C4-2B (cell line): ENCODE measurements at regions not wholly inside any gene's neighbourhood (a gene's known extent, or its start where the extent isn't known, plus 50 kb on each side); places are given as distances from the start of the nearest gene placed in this dataset.

ENCODE experiments used
- H3K27ac ChIP-seq: fragments of 450-650 bp; 2 replicates; pipeline ENCODE4 v1.5.1; 2017
- ZFX ChIP-seq: fragments of 450-650 bp; IDR thresholded peaks from 2 replicates; pipeline ENCODE4 v1.6.1; 2017
- TF ChIP-seq, protein P1 (sequence below): fragments of 450-650 bp; conservative IDR thresholded peaks from 2 replicates; pipeline ENCODE4 v1.5.1; 2017; ENCODE audit warnings: mild to moderate bottlenecking

DNA sequence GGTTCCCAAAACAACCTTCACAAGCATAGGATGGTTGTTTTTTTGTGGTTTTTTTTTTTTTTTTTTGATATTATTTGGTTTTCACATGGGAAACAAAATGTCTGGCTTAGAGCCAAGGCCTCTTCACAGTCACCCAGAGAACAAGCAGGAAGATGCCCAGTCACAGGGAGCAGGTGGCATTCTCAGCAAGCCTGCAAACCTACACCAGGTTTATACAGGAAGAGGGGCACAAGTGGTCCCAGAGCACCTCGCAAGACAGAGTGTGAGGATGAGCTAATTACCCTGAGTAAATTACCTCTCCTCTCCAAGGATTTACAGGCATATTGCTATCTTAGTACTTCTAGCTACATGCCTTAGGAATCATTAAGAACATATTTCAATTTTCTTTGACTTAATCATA is 1375.6 kb downstream of the EFNB2 start:
- no peak overlapping the region for H3K27ac ChIP-seq
- TF ChIP-seq, protein P1, sequence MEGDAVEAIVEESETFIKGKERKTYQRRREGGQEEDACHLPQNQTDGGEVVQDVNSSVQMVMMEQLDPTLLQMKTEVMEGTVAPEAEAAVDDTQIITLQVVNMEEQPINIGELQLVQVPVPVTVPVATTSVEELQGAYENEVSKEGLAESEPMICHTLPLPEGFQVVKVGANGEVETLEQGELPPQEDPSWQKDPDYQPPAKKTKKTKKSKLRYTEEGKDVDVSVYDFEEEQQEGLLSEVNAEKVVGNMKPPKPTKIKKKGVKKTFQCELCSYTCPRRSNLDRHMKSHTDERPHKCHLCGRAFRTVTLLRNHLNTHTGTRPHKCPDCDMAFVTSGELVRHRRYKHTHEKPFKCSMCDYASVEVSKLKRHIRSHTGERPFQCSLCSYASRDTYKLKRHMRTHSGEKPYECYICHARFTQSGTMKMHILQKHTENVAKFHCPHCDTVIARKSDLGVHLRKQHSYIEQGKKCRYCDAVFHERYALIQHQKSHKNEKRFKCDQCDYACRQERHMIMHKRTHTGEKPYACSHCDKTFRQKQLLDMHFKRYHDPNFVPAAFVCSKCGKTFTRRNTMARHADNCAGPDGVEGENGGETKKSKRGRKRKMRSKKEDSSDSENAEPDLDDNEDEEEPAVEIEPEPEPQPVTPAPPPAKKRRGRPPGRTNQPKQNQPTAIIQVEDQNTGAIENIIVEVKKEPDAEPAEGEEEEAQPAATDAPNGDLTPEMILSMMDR, result no peak
- TF ChIP-seq ZFX, result no peak

DNA sequence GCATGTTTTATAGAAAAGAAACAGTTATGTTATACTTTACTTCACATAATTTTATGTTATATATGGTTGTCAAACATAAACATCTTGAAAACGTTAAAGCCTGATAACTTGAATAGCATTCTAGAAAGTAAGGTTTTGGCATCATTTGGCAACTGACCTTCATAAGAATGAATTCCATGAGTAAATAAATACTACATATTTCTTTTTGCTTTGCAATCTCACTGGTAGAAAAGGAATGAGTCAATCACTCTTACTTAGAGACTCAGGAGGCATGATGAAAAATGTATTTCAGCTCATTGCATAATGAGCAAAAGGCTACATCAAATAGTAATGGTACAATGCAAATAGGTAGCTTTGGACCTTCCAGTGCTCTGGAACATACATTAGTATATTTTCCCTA is 1381.9 kb downstream of the EFNB2 start:
- no peak overlapping the region for H3K27ac ChIP-seq
- no peak for TF ChIP-seq ZFX
- TF ChIP-seq, protein P1, result no peak

DNA sequence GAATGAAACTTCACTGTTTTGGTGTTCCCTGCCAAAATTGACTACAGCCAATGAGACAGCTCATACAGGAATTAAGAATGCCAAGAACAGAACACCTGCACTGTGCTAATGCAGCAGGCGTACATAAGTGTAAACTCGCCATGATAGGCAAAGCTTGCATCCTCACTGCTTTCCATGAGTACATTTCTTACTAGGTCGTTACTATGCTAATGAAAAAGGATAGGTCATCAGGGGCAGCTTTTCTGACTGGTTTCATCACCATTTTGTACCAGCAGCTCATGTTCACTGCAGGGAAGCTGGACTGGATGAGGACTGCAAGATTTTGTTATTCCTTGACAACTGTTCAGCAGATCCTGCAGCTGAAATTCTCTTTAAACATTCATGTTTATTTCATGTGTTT is 1383.8 kb downstream of the EFNB2 start:
- TF ChIP-seq, protein P1, result no peak
- no peak for TF ChIP-seq ZFX

DNA sequence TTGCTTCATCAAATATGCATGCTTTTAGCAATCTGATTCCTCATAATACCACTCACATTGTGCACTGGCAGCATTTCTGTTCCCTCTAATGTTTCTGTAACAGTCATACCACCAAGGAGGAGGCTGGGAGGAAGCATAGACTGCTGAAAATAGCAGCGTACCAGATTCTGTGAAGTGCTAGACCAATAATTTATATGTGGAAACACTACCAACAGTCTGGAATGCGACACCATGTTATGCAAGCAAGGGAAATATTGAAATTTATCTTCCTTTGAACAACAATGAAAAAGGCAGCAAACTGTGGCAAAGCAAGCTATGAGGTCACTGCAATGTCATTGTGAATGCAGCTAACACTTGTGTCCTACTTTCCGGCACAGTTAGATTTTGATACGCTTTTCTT is 1388.0 kb downstream of the EFNB2 start:
- no peak overlapping the region for H3K27ac ChIP-seq
- TF ChIP-seq, protein P1, result no peak
- TF ChIP-seq ZFX, result no peak

More for the DNA sequence above, 1383.8 kb downstream of the EFNB2 start:
- H3K27ac ChIP-seq, result no peak overlapping the region

DNA sequence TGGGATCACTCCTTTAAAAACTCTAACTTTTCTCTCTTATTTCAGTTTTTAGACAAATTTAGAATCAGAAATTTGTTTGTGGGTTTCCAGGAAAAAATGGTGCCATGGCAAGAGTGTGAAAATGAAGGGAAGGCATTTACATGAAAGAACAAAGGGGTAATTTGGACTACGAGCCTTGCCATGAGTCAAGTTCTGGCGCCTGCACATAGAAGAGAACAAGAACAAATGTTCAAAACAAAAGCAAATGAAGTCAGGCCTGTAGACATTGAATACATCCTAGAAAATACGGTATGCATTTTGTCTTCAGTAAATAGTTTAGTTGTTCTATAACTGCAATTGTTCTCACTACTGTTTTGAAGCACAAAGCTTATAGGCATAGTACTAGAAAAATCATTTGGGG is 1390.5 kb downstream of the EFNB2 start:
- TF ChIP-seq, protein P1, result no peak
- no peak for TF ChIP-seq ZFX
- H3K27ac ChIP-seq, result no peak overlapping the region

DNA sequence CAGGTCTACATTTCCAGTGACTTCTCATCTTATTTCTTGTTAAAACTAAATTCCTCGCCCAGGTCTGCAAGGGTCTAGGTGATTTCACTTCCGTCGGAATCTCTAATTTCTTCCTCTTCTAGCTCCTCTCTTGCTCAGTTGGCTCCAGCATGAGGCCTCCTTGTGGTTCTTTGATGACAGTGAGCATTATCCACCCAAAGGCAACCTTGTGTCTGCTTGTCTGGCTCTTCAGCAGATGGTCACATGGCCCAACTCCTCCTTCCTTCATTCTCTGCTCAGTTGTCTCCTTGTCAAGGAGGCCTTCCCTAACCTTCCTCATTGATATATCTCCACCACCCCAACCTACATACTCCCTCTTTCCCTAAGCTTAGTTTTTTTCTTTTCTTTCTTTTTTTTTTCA is 1391.4 kb downstream of the EFNB2 start:
- no peak overlapping the region for H3K27ac ChIP-seq
- TF ChIP-seq, protein P1, result no peak

DNA sequence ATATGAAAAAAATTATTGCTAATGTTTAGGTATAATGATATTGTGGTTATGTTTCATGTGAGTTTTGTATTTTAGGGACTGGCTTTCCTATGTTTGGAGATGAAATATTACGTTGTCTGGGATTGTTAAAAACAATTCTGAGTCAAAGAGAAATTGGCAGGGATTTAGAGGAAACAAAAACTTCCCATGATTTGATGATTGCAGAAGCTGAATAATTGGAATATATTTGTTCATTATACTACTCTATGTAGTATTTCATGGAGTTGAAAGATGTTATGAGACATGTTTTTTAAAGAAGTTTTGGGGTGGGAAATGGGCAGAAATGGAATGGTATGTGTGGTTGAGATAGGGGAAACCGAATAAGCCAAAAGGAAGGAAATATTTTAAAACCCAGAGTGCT is 1392.9 kb downstream of the EFNB2 start:
- TF ChIP-seq ZFX, result no peak
- TF ChIP-seq, protein P1, result no peak
- no peak overlapping the region for H3K27ac ChIP-seq
